ENCODE measurements at regions not wholly inside any gene's neighbourhood (a gene's known extent, or its start where the extent isn't known, plus 50 kb on each side); places are given as distances from the start of the nearest gene placed in this dataset.
"Not testable (repeated sequence)": the region's sequence is repeated elsewhere in the genome, so short reads cannot be mapped to it uniquely, and the experiment has no call there.

GRCh38 chr7:65317372-65317771 lies 56.3 kb upstream of the ZNF92 start:
- DNase-seq, result no peak

GRCh38 chr7:65310761-65311160 lies 62.9 kb upstream of the ZNF92 start:
- no peak for DNase-seq

DNA sequence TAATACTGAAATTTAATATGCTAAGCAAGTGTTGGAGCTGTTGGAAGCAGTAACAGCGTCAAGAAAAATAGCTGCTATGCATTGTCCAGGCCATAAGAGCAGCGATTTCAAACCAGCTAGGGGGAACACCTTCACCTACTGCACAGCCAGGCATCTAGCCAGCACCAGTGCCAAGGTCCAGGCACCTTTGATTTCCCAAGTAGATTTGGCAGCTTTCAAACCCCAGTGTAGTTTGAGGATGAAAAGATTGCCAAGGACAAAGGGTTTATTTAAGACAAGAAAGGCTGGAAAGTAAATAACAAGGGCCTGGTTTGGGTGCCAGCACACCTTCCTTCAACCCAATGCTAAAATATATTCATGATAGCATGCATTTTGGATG lies 65.4 kb upstream of the ZNF92 start:
- no peak for DNase-seq

DNA sequence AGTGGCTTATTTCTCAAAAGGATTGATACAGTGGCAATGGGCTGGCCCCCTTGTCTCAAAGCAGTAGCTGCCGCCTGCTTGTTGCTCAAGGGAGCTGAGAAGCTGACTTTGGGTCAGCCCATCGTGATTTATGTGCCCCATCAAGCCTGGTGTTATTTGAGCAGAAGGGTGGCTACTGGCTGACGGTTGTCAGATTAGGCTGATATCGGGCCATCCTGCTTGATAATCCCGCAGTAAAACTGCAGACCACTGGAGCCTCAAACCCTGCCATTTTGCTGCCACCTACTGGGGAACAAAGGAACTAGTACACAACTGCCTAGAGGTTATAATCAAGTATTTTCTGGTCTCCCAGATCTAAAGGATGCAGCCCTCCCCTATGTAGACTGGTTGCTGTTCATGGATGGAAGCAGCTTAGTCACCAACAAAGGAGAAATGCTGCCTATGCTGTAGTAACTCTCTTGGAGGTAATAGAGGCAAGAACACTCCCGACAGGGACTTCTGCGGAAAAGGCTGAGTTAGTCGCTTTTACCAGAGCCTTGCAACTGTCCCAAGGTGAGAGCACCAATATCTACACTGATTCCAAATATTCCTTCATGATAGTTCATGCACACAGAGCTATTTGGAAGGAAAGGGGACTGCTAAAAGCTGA lies 65.9 kb upstream of the ZNF92 start:
- DNase-seq, result peak; percentile 8

DNA sequence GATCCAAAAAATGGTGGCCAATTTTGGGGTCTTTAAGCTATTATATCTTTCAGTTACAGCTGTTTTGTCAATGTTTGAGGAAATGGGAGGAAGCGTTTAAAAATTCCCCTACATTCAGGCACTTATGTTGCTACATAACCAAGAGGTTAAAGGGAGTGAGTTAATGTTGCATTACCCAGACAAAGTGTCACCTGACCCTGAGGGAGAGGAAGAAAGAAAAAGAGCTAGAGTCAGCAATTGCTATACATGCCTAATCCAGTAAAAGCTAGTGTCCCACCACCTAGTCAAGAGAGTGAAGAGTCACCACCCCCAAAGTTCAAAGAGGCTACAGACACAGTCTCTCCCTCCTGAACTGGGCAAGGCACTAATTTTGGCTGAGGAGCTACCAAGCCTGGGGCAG lies 69.5 kb upstream of the ZNF92 start:
- no peak for DNase-seq

GRCh38 chr7:65302883-65303282 lies 70.8 kb upstream of the ZNF92 start:
- DNase-seq, result no peak

GRCh38 chr7:65301007-65301406 lies 72.6 kb upstream of the ZNF92 start:
- no peak for DNase-seq

GRCh38 chr7:65295409-65295808 lies 78.2 kb upstream of the ZNF92 start:
- no peak for DNase-seq

- not testable (repeated sequence) for DNase-seq
Observed at GRCh38 chr7:65290340-65290739, 83.3 kb upstream of the ZNF92 start.

DNA sequence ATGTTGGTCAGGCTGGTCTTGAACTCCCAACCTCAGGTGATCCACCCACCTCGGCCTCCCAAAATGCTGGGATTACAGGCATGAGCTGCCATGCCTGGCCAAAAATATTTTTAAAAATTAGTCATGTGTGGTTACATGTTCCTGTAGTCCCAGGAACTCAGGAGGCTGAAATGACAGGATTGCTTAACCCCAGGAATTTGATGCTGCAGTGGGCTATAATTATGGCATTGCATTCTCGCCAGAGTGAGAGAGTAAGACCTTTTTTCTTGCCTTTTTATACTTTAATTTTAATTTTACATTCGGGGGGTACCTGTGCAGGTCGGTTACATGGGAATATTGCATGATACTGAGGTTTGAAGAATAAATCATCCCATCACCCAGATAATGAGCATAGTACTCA lies 86.6 kb upstream of the ZNF92 start:
- DNase-seq, result no peak

DNA sequence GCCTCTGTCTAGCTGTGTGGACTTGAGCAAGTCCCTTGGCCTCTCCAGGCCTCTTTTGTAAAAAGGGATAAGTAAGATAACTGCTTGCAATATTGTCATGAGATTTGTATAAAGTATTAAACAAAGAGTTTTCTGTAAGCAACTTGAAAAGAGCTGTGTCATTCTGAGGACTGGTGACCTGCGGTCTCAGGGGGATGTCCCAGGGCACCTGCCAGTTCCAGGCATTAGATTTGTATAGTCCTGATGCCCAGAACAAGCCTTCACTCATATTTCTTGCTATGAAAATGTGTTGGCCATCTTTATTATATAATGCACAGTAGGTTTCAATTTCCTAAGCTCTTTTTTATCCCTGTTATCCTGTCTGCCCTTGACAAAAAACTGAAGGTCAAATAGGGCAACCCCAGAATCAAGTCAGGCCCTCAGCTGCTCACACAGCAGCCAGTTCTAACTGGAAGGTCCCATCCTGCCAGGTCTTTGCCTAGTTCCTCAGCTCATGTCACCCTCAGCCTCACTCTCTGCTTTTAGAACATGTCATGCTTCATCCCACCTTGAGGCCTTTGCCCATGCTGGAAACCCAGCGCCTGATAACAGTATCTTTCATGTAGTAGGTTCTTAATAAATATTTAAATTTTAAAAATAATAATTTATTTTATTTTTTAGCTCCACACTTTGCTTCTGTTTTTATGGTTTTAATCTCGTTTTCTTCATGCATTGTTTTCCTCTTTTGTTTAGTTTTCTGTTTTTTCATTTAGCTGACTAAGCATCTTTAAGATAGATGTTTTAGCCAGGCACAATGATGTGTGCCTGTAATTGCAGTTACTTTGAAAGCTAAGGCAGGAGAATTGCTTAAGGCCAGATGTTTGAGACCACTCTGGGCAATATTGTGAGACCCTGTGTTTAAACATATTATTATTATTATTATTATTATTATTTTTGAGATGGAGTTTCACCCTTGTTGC lies 87.5 kb upstream of the ZNF92 start:
- no peak for DNase-seq

- not testable (repeated sequence) for DNase-seq
Observed at GRCh38 chr7:65285241-65285640, 88.4 kb upstream of the ZNF92 start.

DNA sequence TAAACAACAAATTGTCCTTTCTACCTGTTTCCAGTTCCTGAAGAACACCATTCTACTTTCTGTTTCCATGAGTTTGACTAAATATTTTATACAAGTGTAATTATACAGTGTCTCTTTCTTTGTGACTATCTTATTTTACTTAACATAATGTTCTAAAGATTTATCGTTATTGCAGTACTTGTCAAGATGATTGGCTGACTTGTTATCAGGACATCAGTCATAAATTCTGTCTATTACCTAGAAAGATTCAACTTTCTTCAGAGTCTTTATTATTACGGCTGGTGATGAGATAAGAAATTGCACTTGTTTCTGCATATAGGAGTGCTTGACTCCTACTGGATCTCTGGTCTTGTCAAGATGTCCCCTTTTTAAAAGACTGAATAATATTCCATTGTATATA lies 93.9 kb upstream of the ZNF92 start:
- no peak for DNase-seq

- no peak for DNase-seq
Observed at GRCh38 chr7:65276822-65277221, 96.8 kb upstream of the ZNF92 start.

- DNase-seq, result not testable (repeated sequence)
Observed at GRCh38 chr7:65271502-65271901, 102.2 kb upstream of the ZNF92 start.

GRCh38 chr7:65269150-65269856 lies 104.4 kb upstream of the ZNF92 start:
- peak; percentile 74 for DNase-seq

DNA sequence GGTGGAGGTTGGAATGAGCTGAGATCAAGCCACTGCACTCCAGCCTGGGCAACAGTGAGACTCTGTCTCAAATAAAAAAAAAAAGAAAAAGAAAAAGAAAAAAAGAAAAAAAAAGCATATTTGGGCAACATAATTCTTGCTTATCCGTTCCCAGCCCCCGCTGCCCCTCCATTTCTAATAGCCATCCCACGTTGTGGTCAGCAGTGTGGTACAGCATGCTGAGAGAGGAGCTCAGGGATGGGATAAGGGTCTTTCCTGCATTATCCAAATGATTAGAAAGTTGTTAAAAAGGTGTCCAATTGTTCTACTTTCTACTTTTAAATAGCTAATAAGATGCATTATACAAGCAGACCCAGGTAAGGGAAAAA lies 104.9 kb upstream of the ZNF92 start:
- no peak for DNase-seq

- DNase-seq, result no peak
Observed at GRCh38 chr7:65265933-65266519, 107.6 kb upstream of the ZNF92 start.

DNA sequence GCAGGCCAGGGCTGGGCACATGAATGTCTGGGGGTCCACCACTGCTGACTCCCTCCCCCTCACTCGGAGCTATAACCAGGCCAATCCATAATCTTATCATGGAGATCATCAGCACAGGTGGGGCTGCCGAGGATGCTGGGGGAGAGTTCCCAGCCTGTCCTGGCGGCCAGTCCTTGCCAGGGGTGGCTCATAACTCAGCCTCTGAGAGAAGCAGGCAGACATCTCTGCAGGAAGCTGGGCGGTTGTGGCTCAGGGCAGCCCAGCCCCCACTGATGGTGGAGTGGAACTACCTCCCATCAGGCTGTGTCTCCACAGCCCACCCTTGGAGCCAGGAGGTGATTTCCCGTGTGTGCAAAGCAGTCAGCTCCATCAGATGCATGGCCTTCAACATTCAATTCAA lies 109.4 kb upstream of the ZNF92 start:
- no peak for DNase-seq

GRCh38 chr7:65260673-65261072 lies 113.0 kb upstream of the ZNF92 start:
- DNase-seq, result not testable (repeated sequence)

DNA sequence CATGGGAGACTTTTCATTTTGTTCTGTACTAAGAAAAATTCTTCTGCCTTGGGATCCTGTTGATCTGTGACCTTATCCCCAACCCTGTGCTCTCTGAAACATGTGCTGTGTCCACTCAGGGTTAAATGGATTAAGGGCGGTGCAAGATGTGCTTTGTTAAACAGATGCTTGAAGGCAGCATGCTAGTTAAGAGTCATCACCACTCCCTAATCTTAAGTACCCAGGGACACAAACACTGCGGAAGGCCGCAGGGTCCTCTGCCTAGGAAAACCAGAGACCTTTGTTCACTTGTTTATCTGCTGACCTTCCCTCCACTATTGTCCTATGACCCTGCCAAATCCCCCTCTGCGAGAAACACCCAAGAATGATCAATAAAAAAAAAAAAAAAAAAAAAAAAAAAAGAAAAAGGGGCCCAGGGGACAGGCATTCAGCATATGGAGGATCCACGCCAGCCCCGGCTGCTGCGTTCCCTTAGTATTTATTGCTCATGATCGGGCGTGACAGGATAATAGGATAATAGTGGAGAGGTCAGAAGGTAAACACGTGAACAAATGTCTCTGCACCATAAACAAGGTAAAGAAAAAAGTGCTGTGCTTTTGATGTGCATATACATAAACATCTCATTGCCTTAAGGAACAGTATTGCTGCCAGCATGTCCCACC lies 113.7 kb upstream of the ZNF92 start:
- DNase-seq, result not testable (repeated sequence)

DNA sequence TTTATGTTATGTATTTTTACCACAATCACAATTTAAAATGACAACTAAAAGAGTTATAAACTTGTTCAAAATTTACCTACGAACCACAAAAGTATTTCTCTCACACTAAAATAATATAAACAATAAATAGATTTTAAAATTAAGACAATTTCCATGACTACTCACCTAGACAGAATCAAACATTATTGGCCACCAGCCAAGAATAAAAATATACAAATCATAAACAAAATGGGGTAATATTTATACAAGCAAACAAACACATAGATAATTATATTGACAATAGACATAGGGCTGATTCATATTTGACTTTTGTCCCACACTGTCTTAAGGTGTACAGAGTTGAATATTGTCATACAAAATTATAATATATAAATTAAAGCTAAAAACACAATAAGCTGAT lies 119.6 kb upstream of the ZNF92 start:
- no peak for DNase-seq

Measured in DMS153 (cell line).